ENCODE measurements at regions not wholly inside any gene's neighbourhood (a gene's known extent, or its start where the extent isn't known, plus 50 kb on each side); places are given as distances from the start of the nearest gene placed in this dataset.

DNA sequence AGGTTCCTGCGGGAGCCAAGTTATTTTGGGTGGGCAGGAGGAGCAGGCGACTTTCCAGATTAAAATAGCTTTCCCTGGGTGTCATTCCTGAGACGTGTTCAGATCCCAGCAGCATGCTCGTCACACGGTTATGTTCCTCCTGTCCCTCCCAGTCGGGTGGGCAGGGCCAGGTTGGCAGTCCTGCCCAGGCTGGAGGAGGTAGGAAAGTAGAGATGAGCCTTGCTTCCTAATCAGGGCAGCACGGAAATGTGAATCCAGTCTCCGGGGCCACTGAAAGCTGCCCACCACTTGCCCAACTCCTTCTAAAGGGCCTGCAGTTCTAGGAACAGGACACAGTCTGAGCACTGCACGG, 137.0 kb downstream of the MRPL14 start:
- TF ChIP-seq, protein P1, sequence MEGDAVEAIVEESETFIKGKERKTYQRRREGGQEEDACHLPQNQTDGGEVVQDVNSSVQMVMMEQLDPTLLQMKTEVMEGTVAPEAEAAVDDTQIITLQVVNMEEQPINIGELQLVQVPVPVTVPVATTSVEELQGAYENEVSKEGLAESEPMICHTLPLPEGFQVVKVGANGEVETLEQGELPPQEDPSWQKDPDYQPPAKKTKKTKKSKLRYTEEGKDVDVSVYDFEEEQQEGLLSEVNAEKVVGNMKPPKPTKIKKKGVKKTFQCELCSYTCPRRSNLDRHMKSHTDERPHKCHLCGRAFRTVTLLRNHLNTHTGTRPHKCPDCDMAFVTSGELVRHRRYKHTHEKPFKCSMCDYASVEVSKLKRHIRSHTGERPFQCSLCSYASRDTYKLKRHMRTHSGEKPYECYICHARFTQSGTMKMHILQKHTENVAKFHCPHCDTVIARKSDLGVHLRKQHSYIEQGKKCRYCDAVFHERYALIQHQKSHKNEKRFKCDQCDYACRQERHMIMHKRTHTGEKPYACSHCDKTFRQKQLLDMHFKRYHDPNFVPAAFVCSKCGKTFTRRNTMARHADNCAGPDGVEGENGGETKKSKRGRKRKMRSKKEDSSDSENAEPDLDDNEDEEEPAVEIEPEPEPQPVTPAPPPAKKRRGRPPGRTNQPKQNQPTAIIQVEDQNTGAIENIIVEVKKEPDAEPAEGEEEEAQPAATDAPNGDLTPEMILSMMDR (conservative IDR thresholded peaks at IDR 0.05; ENCODE audit: low read depth, low read length): no peak
- no peak overlapping the region for H3K4me3 ChIP-seq (ENCODE audit: low read depth, low read length)
- DNase-seq (ENCODE audit: low read depth): no peak

DNA sequence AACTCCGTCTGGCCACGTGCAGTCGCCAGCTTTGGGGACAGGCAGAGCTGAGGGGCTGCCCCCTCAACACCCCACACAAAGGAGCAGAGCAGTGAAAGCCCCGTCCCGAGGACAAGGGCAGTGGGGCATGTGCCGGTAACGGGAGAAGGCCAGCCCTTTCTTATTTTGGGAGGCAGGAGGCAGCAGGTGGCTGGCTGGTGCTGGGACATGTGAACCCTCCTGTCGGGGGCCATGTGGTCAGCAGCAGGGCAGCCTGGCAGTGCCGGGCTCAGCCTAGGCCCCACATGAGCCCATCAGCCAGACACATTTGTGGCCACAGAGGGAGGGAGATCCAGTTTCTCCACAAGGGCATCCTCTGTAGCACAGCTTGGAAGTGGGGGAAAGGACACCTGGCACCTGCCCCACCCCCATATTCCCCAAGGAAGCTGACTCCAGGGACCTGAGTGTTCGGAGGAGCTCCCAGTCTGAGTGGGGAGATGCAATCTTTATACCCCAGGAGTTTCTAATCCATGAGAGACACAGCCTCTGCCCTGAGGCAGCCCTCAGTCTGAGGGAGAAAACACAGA, 137.6 kb downstream of the MRPL14 start:
- H3K4me3 ChIP-seq (ENCODE audit: low read depth, low read length): no peak overlapping the region
- TF ChIP-seq, protein P1 (conservative IDR thresholded peaks at IDR 0.05; ENCODE audit: low read depth, low read length): no peak
- no peak for DNase-seq (ENCODE audit: low read depth)

- TF ChIP-seq, protein P1 (conservative IDR thresholded peaks at IDR 0.05; ENCODE audit: low read depth, low read length): no peak
- DNase-seq (ENCODE audit: low read depth): no peak
- no peak overlapping the region for H3K4me3 ChIP-seq (ENCODE audit: low read depth, low read length)
Measured at GRCh38 chr6:43988801-43989200, 138.5 kb downstream of the MRPL14 start.

DNA sequence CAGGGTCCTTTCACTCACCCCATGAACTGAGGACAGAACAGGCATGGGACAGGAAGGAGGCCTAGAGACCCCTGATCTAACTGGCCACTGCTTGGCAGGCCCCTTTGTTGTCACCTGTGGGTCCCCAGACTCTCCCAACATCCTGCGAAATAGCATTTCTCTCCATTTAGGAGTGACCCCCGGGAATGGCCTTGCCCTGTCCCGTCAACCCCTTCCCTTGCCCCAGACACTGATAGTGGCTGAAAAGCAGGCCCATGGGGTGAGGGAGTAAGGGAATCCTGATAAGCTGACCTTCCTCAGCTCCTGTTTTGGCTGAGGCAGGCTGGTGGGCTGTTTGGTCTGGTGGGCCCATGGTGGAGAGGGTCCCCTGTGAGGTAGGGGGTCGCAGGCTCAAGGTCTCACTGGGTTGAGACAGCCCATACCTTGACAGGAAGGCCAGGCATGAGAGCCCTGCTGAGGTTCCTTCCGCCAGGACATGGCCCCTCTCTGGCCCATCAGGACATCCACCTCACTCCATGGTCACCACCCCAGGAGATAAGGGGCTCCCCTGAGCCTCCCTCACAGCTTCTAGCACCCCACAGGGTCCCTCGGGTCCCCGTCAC, 139.3 kb downstream of the MRPL14 start:
- TF ChIP-seq, protein P1 (conservative IDR thresholded peaks at IDR 0.05; ENCODE audit: low read depth, low read length): no peak

DNA sequence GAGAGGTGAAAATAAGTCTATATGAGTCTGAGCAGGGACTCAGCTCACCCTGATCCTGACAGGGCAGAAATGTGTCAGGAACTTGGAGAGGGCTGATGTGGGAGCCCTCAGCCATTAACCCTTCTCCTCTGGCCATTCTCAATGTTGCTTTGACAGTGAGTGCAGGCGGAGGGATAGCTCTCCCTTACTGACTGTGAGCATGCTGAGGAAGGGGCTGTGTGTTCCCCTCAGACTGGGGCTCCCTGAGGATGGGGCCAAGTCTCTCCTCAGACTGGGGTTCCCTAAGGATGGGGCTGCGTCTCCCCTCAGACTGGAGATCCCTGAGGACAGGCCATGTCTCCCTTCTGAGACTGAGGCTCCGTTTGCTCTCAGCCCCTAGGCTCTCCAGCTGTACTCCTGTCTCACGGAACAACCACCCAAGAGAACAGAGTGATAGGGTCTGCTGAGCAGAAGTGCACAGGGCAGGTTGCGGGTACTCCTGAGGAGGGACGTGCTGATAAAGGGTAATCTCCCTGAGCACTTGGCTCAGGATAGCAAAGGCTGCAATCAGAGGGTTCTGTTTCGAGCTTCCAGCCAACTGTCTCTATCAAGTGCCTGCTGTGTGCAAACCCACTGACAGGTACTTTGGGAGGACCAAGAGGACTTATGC, 141.0 kb downstream of the MRPL14 start:
- no peak overlapping the region for H3K4me3 ChIP-seq (ENCODE audit: low read depth, low read length)
- no peak for DNase-seq (ENCODE audit: low read depth)
- TF ChIP-seq, protein P1 (conservative IDR thresholded peaks at IDR 0.05; ENCODE audit: low read depth, low read length): no peak

More for the DNA sequence above, 139.3 kb downstream of the MRPL14 start:
- H3K4me3 ChIP-seq (ENCODE audit: low read depth, low read length): no peak overlapping the region
- no peak for DNase-seq (ENCODE audit: low read depth)

- TF ChIP-seq, protein P1 (conservative IDR thresholded peaks at IDR 0.05; ENCODE audit: low read depth, low read length): no peak
- no peak for DNase-seq (ENCODE audit: low read depth)
- H3K4me3 ChIP-seq (ENCODE audit: low read depth, low read length): no peak overlapping the region
Measured at GRCh38 chr6:43985329-43985728, 141.9 kb downstream of the MRPL14 start.
